Hindlimb muscle (tissue), 1 donor: ENCODE measurements at regions not wholly inside any gene's neighbourhood (a gene's known extent, or its start where the extent isn't known, plus 50 kb on each side); places are given as distances from the start of the nearest gene placed in this dataset.
"Not testable (repeated sequence)": the region's sequence is repeated elsewhere in the genome, so short reads cannot be mapped to it uniquely, and the experiment has no call there.

ENCODE experiments used
- DNase-seq: peaks from one replicate; pipeline ENCODE4 v3.0.0-alpha.2; 2013

- DNase-seq: not testable (repeated sequence)
Observed at GRCh38 chr2:111291566-111291965, 170.9 kb downstream of the BCL2L11 start.

DNA sequence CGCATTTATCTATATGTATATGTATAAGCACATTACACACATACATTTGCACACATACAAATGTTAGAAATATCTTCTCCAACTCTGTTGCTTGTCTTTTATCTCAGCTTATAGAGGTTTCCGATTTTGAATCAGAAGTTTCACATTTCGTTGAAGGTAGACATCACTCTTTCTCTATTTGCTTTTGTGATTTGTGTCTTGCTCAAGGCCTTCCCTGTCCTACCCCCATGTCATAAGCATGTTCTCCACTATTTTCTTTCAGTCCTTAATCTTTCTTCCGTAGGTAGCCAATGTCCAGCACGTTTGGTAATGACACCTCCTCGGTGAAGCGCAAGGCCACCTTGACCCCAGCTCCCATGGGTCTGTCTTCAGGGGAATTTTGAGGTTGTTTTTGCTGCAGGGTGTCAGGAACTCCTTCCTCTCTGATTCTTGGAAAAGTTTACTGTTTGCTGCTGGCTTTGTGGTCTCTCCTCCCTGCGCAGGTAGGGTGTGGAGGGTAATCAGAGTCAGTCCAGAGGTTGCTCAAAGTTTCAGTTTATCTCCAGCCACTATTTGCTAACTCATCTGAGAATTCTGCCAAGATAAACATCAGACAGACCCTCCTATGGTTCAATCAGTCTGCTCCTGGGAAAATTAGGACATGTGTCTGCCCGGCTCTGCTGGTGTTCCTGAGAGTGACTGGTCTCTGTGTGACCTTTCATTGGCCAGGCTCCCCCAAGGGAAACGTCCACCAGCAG lies 171.7 kb downstream of the BCL2L11 start:
- DNase-seq: not testable (repeated sequence)

DNA sequence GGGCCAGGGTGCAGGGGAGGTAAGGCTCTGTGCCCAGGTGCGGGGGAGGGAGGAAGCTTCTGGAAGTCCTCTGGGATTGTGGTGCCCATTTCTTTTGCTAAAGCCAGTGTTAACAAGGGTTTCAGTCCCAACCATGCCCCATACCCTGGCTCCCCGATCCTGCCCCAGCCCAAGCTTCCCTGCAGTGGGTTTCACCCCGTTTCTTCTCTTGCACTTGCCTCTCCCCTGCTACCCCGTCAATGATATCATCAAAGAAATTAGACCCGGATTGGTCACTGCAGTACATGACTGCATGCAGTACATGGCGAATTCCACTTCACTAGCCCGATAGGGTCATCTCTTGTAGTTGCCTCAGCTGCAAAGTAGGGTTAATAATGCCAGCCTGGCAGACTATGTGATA lies 174.0 kb downstream of the BCL2L11 start:
- DNase-seq: not testable (repeated sequence)

DNA sequence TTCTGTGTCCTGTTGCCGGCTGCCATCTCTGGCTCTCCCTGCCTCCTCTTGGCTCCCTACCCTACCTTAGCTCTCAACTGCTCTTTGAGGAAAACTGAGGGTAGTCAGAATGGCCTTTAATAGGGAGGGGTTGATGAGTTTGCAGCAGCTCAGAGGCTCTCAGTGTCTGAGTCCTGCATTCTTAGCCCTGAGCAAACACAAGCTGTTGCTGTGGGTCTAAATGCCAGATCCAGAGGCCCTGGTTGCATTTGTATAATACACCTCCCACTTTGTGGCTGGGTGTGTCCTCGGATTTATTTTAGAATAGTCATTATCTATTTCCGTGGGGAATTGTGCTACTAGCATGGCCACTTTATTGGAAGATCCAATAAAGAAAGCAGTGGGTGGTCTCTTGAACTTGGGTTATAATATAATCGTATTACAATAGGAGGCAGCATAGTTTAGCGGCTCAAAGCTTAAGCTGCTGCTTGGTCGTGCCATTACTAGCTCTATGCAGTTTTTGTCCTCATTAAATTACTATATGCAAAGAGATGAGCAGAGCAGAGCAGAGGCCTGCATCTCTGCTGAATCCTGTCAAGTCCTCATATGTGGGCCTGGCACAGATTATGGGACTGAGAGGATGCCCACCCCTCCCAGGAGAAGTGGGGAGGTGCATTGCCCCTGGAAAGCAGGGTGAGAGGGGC lies 175.5 kb downstream of the BCL2L11 start:
- not testable (repeated sequence) for DNase-seq

DNA sequence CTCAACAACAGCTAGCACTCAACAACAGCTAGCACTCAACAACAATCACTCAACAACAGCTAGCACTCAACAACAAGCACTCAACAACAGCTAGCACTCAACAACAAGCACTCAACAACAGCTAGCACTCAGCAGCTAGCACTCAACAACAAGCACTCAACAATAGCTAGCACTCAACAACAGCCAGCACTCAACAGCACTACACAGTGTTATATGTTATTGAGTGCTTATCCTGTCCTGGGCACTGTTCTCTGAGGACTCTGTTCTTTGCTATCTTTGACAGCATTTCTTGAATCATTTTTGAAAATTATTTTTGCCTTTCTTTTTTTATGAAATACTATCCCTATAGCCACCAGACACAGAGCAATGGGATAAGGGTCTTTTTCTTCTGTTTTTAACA lies 176.4 kb downstream of the BCL2L11 start:
- DNase-seq: not testable (repeated sequence)

DNA sequence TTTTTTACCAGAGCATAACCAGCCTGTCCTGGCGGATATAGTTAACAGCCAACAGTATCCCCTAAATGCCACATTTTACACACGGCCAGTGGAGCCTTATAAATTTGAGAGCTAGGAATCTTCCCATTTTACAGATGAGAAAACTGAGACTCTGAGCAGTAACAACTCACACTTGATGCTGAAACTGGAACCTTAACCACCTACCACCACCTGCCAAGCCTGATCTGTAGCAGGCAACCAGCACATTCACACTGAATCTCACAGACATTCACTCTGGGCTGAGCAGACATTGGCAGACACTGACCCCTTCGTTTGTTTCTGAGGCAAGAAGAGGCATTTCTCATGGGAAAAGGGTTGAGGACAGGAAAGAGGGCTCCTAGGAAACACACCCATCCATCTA lies 178.2 kb downstream of the BCL2L11 start:
- DNase-seq: not testable (repeated sequence)

DNA sequence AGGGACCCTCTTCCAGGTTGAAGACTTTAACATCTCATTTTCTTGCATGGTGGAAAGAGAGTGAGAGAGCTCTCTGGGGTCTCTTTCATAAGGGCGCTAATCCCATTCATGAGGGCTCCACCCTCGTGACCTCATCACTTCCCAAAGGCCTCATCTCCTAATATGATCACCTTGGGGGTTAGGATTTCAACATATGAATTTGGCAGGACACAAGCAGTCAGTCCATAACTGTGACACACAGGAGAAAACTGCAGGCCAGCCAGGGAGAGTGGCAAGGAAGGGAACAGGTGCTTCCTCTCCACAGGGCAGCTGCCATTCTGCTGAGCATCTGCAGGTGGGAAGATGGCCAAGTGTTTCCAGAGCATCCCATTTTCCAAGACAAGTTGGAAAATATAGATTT lies 178.9 kb downstream of the BCL2L11 start:
- DNase-seq: not testable (repeated sequence)

DNA sequence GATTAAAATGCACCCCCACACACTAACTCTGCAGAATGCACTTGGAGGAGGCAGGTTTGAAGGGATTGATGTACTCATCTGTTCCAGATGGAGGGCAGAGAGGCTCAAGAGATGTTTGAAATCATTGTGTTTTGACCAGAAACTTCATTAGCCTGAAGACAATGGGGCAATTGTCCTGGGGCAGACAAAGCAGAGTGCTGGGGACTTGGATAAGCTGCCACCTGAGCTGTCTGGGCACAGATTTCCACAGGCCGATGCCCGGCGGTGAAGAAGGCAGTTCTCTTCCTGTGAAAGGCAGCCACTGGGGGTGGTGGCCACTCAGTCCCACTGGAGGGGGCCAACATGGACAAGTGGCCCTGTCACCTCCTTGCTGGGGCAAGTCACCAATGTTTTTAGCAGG lies 181.0 kb downstream of the BCL2L11 start:
- not testable (repeated sequence) for DNase-seq

GRCh38 chr2:111302397-111303218 lies 181.9 kb downstream of the BCL2L11 start:
- DNase-seq: not testable (repeated sequence)

DNA sequence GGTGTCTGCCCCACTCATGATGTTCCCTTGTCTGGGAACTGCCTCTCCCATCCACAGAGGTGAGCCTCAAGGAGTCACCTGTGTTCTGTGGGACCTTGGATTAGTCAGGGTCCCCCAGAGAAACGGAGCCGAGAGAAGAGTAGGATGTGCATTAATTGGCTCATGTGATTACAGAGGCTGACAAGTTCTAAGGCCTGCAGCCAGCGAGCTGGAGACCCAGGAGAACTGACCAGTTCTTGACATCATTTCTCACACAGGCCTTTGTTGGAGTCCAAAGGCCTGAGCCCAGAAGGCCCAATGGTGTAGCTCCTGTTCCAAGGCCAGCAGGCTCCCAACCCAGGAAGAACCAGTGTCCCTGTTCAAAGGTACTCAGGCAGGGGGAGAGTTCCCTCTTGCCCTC lies 186.6 kb downstream of the BCL2L11 start:
- DNase-seq: not testable (repeated sequence)

DNA sequence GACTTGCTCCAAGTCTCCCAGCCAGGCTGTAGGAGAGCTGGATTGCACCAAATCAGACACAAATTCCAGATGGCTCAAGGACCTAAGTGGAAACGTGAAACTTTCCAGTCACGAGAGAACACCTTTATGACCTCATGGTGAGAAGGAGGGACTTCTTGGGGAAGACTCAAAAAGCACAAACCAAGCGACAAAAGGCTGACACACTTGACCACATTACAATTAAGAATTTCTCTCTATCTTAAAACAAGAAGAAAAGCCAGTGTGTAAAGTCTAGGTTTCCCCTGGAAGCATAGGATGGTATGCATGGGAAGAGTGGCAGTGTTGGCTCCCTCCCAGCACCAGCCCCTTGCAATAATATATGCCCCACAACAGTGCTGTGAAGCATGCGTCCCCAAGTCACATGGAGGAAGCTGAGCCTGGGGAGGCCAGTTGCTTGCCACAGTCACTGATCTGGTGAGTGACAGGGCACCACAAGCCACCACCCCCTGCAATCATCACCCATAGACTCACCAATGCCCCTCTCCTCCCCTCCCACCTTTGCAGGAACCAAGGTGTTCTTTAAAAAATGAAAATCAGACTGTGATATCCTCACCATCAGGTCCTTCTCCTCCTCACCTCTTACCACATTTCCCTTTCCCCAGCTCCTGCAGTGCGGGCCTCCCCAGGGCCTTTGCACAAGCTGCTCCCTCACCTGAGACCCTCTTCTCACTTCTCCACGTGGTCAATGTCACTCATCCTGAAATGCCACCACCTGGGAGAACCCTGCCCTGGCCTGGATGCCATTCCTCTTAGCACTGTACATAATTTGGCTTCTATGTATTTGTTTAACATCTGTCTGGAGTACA lies 188.7 kb downstream of the BCL2L11 start:
- not testable (repeated sequence) for DNase-seq

- DNase-seq: not testable (repeated sequence)
Observed at GRCh38 chr2:111310395-111310794, 189.7 kb downstream of the BCL2L11 start.

- DNase-seq: not testable (repeated sequence)
Observed at GRCh38 chr2:111311568-111311967, 190.9 kb downstream of the BCL2L11 start.

DNA sequence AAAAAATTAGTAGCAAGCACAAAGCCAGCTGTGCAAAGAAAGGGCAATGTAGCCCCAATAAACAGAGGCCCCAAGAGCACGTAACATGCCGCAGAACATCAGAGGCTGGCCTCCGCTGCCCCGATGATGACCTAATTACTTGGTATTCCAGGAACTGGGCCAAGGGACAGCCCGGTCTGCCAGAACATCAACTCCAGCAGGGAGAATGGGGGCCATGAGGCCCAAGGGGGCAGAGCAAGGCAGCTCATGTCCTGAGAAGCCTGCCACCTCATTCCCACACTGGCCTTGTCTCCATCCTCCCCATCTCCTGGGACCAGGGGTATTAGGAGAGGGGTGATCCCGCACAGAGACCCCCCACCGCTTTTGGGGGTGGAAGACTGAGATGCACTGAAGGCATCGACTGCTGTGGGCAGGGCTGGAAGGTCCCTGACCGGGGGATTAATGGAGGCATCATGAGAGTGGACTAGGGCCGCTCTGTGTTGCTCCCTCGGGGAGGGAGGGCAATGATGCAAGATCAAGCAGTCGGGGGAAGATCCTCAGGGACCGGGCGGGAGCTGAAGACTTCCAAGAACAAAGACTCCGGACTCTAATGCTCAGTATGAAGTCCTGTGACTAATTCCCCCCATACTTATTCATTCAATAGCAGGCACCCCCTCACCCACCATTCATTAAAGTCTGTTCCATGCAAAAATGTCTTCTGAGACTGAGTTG lies 192.3 kb downstream of the BCL2L11 start:
- DNase-seq: not testable (repeated sequence)

DNA sequence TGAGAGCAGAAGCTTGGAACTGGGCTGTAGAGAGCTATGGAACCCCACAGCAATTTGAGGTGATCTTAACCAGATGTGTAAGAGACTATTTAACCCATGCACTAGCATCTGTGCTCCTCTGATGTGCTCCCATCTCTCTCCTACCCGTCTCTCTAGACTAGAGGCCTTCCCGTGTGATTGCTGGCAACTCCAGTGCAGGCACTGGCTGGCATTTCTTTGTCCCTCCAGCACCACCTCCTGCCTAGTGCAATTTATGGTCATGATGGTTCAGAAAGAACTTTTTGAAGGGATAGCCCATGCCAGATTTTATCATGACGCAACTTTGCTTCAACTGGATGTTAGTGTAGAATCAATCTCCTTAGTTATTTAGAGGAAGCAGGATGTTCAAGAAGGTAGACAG lies 193.0 kb downstream of the BCL2L11 start:
- DNase-seq: not testable (repeated sequence)

DNA sequence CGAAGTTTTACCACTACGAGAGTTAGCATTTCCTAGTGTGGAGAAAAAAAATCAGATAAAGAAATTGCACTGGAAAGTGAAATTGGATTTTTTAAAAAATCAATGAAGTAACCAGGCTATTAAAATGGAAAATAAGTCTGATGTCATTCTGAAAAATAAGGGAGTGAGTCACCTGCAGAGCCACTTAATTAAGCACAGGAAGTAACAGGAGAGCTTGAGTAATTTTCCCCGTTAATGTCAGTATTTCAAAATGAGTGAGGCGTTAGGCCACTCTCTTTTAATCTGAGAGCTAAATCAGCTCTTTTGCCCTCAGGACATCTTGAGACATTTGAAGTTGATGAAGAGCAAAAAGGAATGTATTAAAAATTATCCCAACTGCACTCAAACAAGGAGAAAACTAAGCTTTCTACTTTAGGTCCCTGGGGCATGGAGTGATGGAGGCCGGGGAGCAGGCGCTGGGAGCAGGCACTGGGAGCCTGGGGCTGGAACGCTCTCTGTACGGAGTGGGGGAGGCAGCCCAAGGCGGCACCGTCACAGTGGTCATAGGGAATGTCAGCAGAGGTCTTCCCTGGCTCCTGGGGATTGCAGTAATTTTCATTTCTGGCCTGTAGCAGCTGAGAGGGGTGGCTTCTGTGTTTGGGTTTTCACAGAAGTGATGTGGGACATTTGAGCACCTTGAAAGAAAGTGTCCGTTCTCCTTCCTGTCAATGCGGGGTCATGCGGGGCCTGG lies 194.6 kb downstream of the BCL2L11 start:
- not testable (repeated sequence) for DNase-seq

DNA sequence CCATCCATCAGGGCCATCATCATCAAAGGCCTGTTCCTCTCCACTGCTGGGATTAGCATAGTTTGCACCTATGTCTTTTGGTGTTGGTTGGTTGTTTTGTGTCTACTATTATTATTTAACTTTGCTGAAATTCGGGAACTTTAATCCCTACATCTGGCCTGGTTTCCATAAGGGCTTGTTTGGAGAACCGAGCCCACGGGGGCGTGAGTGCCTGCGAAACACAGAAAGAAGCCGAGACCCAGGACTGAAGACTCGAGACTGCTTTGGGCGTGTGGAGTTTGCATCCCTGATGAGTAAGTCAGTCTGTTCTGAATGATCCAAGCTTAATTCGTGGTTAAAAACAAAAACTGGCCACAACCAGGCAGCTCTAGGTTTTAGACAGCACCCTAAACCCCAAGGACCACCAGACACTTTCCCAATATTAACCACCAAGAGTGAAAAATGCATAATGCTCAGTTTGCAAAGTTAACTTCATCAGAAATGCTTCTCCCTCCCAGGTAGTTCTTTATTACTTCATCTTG lies 195.6 kb downstream of the BCL2L11 start:
- DNase-seq: not testable (repeated sequence)

DNA sequence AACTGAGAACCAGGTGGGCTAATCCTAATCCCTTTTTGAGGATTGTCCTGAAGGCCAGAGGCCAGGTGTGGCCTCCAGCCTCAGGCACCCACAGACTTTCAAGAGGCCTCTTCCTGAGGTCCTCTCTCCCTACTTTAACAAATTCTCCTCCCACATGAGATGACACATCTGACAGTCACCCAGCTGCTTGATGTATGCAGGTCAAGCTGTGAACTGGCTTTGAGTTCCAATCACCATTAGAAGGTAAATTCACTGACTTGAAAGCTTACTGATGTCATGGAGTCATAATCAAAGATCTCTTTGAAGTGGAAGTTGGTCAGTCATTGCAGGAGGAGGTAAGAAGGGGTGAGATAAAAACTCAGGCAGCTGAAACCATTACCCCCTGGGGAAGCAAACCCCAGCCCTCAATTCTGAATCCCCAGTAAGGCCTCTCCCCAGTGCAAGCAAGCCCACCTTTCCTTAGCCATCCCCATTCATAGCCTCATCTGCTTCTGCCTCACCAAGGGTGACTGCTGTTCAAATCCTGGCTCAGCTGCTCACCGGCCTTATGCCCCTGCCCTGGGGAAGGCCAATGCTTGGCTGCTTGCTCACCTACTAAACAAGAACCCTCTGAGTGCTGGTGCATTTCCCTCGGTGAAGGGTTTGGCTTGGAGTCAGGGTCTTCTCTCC lies 196.3 kb downstream of the BCL2L11 start:
- not testable (repeated sequence) for DNase-seq

DNA sequence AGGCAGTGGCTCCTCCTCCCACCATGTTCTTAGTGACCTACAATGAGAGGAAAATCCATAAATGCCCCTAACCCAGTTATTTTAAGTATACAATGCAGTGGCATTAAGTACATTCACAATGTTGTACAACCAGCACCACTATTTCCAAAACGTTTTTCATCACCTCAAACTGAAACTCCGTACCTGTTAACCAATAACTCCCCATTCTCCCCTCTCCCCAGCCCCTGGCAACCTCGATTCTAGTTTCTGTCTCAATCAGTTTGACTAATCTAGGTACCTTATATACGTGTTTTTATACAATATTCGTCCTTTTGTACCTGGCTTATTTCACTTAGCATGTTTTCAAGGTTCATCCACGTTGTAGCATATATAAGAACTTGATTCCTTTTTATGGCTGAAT lies 198.8 kb downstream of the BCL2L11 start:
- not testable (repeated sequence) for DNase-seq

DNA sequence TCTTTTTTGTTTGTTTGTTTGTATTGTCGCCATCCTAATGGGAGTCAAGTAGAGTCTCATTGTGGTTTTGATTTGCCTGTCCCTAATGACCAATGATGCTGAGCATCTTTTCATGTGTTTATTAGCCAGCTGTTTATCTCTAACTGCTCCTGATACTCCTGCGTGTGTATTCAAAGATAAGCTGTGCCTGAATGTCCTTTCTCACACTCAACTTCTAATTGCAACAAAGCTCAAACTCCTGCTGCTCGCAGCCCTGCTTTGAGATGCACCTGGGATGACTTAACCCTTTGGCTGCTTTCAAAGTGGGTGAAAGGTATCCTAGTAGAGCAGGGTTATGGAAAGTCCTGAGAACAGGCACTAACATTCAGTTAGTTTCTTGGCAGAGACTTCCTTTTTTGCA lies 199.6 kb downstream of the BCL2L11 start:
- not testable (repeated sequence) for DNase-seq
